NCI-H748 treated with DMSO at 0.1 percent for 48 hours (cell line): ENCODE measurements at regions not wholly inside any gene's neighbourhood (a gene's known extent, or its start where the extent isn't known, plus 50 kb on each side); places are given as distances from the start of the nearest gene placed in this dataset.
"Not testable (repeated sequence)": the region's sequence is repeated elsewhere in the genome, so short reads cannot be mapped to it uniquely, and the experiment has no call there.

Experiments used
- DNase-seq: peaks from one replicate; lab custom pipeline; 2025; lab: John Stamatoyannopoulos, UW

GRCh38 chr9:714675-715074 is 126.8 kb upstream of the DMRT1 start:
- no peak for DNase-seq

- no peak for DNase-seq
These were observed 126.2 kb upstream of the DMRT1 start for GRCh38 chr9:715300-715699.

- DNase-seq = no peak
These were observed 125.6 kb upstream of the DMRT1 start for GRCh38 chr9:715743-716400.

- DNase-seq = no peak
These were observed 123.8 kb upstream of the DMRT1 start for GRCh38 chr9:717722-718121.

- no peak for DNase-seq
These were observed 121.1 kb upstream of the DMRT1 start for GRCh38 chr9:720239-720881.

GRCh38 chr9:722388-722980 is 119.0 kb upstream of the DMRT1 start:
- no peak for DNase-seq

GRCh38 chr9:724461-724860 is 117.0 kb upstream of the DMRT1 start:
- not testable (repeated sequence) for DNase-seq

GRCh38 chr9:726005-726404 is 115.5 kb upstream of the DMRT1 start:
- no peak for DNase-seq

- no peak for DNase-seq
These were observed 113.7 kb upstream of the DMRT1 start for GRCh38 chr9:727767-728166.

GRCh38 chr9:728535-728934 is 113.0 kb upstream of the DMRT1 start:
- DNase-seq = no peak

- no peak for DNase-seq
These were observed 110.0 kb upstream of the DMRT1 start for GRCh38 chr9:731474-731873.

- DNase-seq = no peak
These were observed 106.5 kb upstream of the DMRT1 start for GRCh38 chr9:734831-735511.

- no peak for DNase-seq
These were observed 103.9 kb upstream of the DMRT1 start for GRCh38 chr9:737400-738120.

GRCh38 chr9:738209-738915 is 103.1 kb upstream of the DMRT1 start:
- DNase-seq = no peak

- DNase-seq = no peak
These were observed 102.1 kb upstream of the DMRT1 start for GRCh38 chr9:739362-739761.

GRCh38 chr9:740221-740620 is 101.3 kb upstream of the DMRT1 start:
- DNase-seq = no peak

GRCh38 chr9:742104-742503 is 99.4 kb upstream of the DMRT1 start:
- DNase-seq = no peak

GRCh38 chr9:742914-743589 is 98.4 kb upstream of the DMRT1 start:
- DNase-seq = no peak

GRCh38 chr9:744046-744712 is 97.3 kb upstream of the DMRT1 start:
- no peak for DNase-seq

- DNase-seq = no peak
These were observed 96.6 kb upstream of the DMRT1 start for GRCh38 chr9:744790-745484.
